ENCODE measurements at regions not wholly inside any gene's neighbourhood (a gene's known extent, or its start where the extent isn't known, plus 50 kb on each side); places are given as distances from the start of the nearest gene placed in this dataset.

- TF ChIP-seq, protein P1, sequence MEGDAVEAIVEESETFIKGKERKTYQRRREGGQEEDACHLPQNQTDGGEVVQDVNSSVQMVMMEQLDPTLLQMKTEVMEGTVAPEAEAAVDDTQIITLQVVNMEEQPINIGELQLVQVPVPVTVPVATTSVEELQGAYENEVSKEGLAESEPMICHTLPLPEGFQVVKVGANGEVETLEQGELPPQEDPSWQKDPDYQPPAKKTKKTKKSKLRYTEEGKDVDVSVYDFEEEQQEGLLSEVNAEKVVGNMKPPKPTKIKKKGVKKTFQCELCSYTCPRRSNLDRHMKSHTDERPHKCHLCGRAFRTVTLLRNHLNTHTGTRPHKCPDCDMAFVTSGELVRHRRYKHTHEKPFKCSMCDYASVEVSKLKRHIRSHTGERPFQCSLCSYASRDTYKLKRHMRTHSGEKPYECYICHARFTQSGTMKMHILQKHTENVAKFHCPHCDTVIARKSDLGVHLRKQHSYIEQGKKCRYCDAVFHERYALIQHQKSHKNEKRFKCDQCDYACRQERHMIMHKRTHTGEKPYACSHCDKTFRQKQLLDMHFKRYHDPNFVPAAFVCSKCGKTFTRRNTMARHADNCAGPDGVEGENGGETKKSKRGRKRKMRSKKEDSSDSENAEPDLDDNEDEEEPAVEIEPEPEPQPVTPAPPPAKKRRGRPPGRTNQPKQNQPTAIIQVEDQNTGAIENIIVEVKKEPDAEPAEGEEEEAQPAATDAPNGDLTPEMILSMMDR (IDR thresholded peaks at IDR 0.05): no peak
- TF ChIP-seq POLR2A (IDR thresholded peaks at IDR 0.05): no peak
Measured at GRCh38 chr13:62125451-62125850, 709.8 kb upstream of the PCDH20 start.
